CD4-positive, alpha-beta T cell (primary cell): ENCODE measurements at regions not wholly inside any gene's neighbourhood (a gene's known extent, or its start where the extent isn't known, plus 50 kb on each side); places are given as distances from the start of the nearest gene placed in this dataset.

ENCODE experiments used
- ATAC-seq: fragments of 200-7000 bp; cut with Tn5 transposase; one replicate; pipeline ENCODE4 v1.10.0; 2022; ENCODE audit warnings: mild to moderate bottlenecking; ENCODE audit not compliant: poor library complexity
- CTCF ChIA-PET: fragments of 350-600 bp; sonication (Branson Sonifier 250); formaldehyde crosslinking; loops from one replicate; lab custom pipeline; 2021; ENCODE audit warnings: antibody characterized with exemption, inconsistent platforms; lab: Charles Lee
- POLR2A ChIA-PET: fragments of 350-600 bp; sonication (Branson Sonifier 250); formaldehyde crosslinking; loops from one replicate; lab custom pipeline; 2021; ENCODE audit warnings: antibody characterized with exemption, inconsistent platforms; lab: Charles Lee
- DNase-seq, 14 experiments: peaks; one replicate each; pipeline ENCODE4 v3.0.0-alpha.2; 2013 to 2020; ENCODE audit warnings: mixed read lengths in 2 of 14
- H3K27ac ChIP-seq, 2 donors: one replicate each; pipeline versions ENCODE4 v1.5.1 to v1.7.0; 2013; ENCODE audit warnings: low read length in 2 of 2, low read depth in 1 of 2, mild to moderate bottlenecking in 1 of 2
- H3K27me3 ChIP-seq, 2 experiments: 1 replicate in 1 of 2; 2 replicates in 1 of 2; pipeline versions ENCODE4 v1.6.1 to v1.7.0; 2013; ENCODE audit warnings: low read length in 2 of 2, control low read depth in 1 of 2, mild to moderate bottlenecking in 1 of 2, moderate library complexity in 1 of 2; ENCODE audit not compliant: insufficient read depth in 2 of 2, control insufficient read depth in 1 of 2
- H3K36me3 ChIP-seq: one replicate; pipeline ENCODE4 v1.6.1; 2013; ENCODE audit warnings: low read length, control low read depth; ENCODE audit not compliant: insufficient read depth
- H3K4me1 ChIP-seq: one replicate; pipeline ENCODE4 v1.6.1; 2013; ENCODE audit warnings: low read length, control low read depth; ENCODE audit not compliant: insufficient read depth
- H3K4me3 ChIP-seq: one replicate; pipeline ENCODE4 v1.5.1; 2013; ENCODE audit warnings: mild to moderate bottlenecking, low read length, moderate library complexity
- H3K9me3 ChIP-seq, 2 experiments: 1 replicate in 1 of 2; 2 replicates in 1 of 2; pipeline versions ENCODE4 v1.6.1 to v1.7.0; 2013; ENCODE audit warnings: low read length in 2 of 2, mild to moderate bottlenecking in 2 of 2, control low read depth in 1 of 2, moderate library complexity in 1 of 2; ENCODE audit not compliant: control insufficient read depth in 1 of 2, insufficient read depth in 1 of 2
- H3K27ac Mint-ChIP-seq: one replicate; pipeline ENCODE4 v1.8.0; 2020; ENCODE audit warnings: mixed read lengths
- H3K27me3 Mint-ChIP-seq: one replicate; pipeline ENCODE4 v1.8.0; 2021; ENCODE audit warnings: mixed read lengths
- H3K36me3 Mint-ChIP-seq: one replicate; pipeline ENCODE4 v1.8.0; 2021; ENCODE audit warnings: low read depth, mixed read lengths
- H3K4me1 Mint-ChIP-seq: one replicate; pipeline ENCODE4 v1.8.0; 2021; ENCODE audit warnings: low read depth, mixed read lengths
- H3K4me3 Mint-ChIP-seq: one replicate; pipeline ENCODE4 v1.8.0; 2020; ENCODE audit warnings: mild to moderate bottlenecking, mixed read lengths
- H3K9me3 Mint-ChIP-seq: one replicate; pipeline ENCODE4 v1.8.0; 2020; ENCODE audit warnings: mixed read lengths
- CTCF ChIP-seq: fragments of 200-600 bp; IDR thresholded peaks from one replicate; pipeline ENCODE4 v1.8.0; 2022; ENCODE audit warnings: antibody characterized with exemption, mild to moderate bottlenecking
- intact Hi-C, 2 experiments: fragments of 100-400 bp; cut with DNase I in 1 of 2; cut with micrococcal nuclease in 1 of 2; formaldehyde crosslinking; loops; one replicate each; pipeline versions ENCODE4 v1.15.1 to v1.9.0; 2023 to 2025; cut with DNase I, micrococcal nuclease

- ChIA-PET CTCF (no interaction called here), POLR2A (no interaction called here)
- Histone ChIP-seq H3K4me1 (no peaks in the 10 kb centered on the region), H3K9me3 (peaks cover 0 to 15% of the 10 kb centered on the region in 2 experiments), H3K36me3 (no peaks in the 10 kb centered on the region), H3K4me3 (no peak overlapping the region), H3K27ac (no peak overlapping the region), H3K27me3 (no peaks in the 10 kb centered on the region)
- H3K9me3 Mint-ChIP-seq = peaks cover 8% of the 10 kb centered on the region
- DNase-seq = no peak
- ATAC-seq = no peak
- no peaks in the 10 kb centered on the region for H3K36me3 Mint-ChIP-seq
- H3K27ac Mint-ChIP-seq = no peak overlapping the region
- no peaks in the 10 kb centered on the region for H3K4me1 Mint-ChIP-seq
- intact Hi-C loops = no loop called here
- no peak for TF ChIP-seq CTCF
- no peaks in the 10 kb centered on the region for H3K27me3 Mint-ChIP-seq
- H3K4me3 Mint-ChIP-seq = no peak overlapping the region
Observed at GRCh38 chr9:134535171-134535570, 106.4 kb upstream of the COL5A1 start.

GRCh38 chr9:134536101-134536900, 105.3 kb upstream of the COL5A1 start:
- TF ChIP-seq CTCF = no peak
- intact Hi-C loops = no loop called here
- no peaks in the 10 kb centered on the region for H3K36me3 ChIP-seq
- Mint-ChIP-seq H3K27me3 (no peaks in the 10 kb centered on the region), H3K9me3 (no peaks in the 10 kb centered on the region), H3K4me1 (no peaks in the 10 kb centered on the region), H3K27ac (no peak overlapping the region), H3K4me3 (no peak overlapping the region), H3K36me3 (no peaks in the 10 kb centered on the region)
- ATAC-seq (no peak), DNase-seq (no peak)
- no peak overlapping the region for H3K4me3 ChIP-seq
- no peaks in the 10 kb centered on the region for H3K27me3 ChIP-seq
- ChIA-PET CTCF (no interaction called here), POLR2A (no interaction called here)
- H3K4me1 ChIP-seq = no peaks in the 10 kb centered on the region
- H3K27ac ChIP-seq = no peak overlapping the region
- peaks cover 0 to 17% of the 10 kb centered on the region in 2 experiments for H3K9me3 ChIP-seq

- POLR2A ChIA-PET = no interaction called here
- Mint-ChIP-seq H3K27ac (no peak overlapping the region), H3K27me3 (no peaks in the 10 kb centered on the region), H3K4me3 (no peak overlapping the region), H3K36me3 (no peaks in the 10 kb centered on the region), H3K9me3 (no peaks in the 10 kb centered on the region), H3K4me1 (no peaks in the 10 kb centered on the region)
- H3K4me3 ChIP-seq = no peak overlapping the region
- ATAC-seq (no peak), DNase-seq (no peak)
- no peak overlapping the region for H3K27ac ChIP-seq
- H3K36me3 ChIP-seq = no peaks in the 10 kb centered on the region
- CTCF ChIA-PET = no interaction called here
- intact Hi-C loops = no loop called here
- no peaks in the 10 kb centered on the region for H3K4me1 ChIP-seq
- TF ChIP-seq CTCF = no peak
- H3K27me3 ChIP-seq = no peaks in the 10 kb centered on the region
- peaks cover 0 to 23% of the 10 kb centered on the region in 2 experiments for H3K9me3 ChIP-seq
Observed at GRCh38 chr9:134536931-134537330, 104.7 kb upstream of the COL5A1 start.
